Activated T-cell treated with anti-CD3 and anti-CD28 coated beads, Interleukin-2, amount 50 U/mL, for 24 hours (primary cell): ENCODE measurements at regions not wholly inside any gene's neighbourhood (a gene's known extent, or its start where the extent isn't known, plus 50 kb on each side); places are given as distances from the start of the nearest gene placed in this dataset.
"Not testable (repeated sequence)": the region's sequence is repeated elsewhere in the genome, so short reads cannot be mapped to it uniquely, and the experiment has no call there.

Experiments
- DNase-seq: peaks from one replicate; pipeline ENCODE4 v3.0.0-alpha.2; 2020
- H3K27ac Mint-ChIP-seq: 2 replicates; pipeline ENCODE4 v1.8.0; 2020; ENCODE audit warnings: mild to moderate bottlenecking, mixed read lengths
- H3K27me3 Mint-ChIP-seq: 2 replicates; pipeline ENCODE4 v1.8.0; 2020; ENCODE audit warnings: mixed read lengths
- H3K36me3 Mint-ChIP-seq: 2 replicates; pipeline ENCODE4 v1.8.0; 2020; ENCODE audit warnings: low read depth, mixed read lengths
- H3K4me1 Mint-ChIP-seq: 2 replicates; pipeline ENCODE4 v1.8.0; 2020; ENCODE audit warnings: low read depth, mixed read lengths
- H3K4me3 Mint-ChIP-seq: 2 replicates; pipeline ENCODE4 v1.8.0; 2020; ENCODE audit warnings: mild to moderate bottlenecking, moderate library complexity, mixed read lengths
- H3K9me3 Mint-ChIP-seq: 2 replicates; pipeline ENCODE4 v1.8.0; 2020; ENCODE audit warnings: mixed read lengths

- not testable (repeated sequence) for H3K9me3 Mint-ChIP-seq, H3K4me1 Mint-ChIP-seq
Observed at GRCh38 chr2:111345439-111345838, 224.7 kb downstream of the BCL2L11 start.

DNA sequence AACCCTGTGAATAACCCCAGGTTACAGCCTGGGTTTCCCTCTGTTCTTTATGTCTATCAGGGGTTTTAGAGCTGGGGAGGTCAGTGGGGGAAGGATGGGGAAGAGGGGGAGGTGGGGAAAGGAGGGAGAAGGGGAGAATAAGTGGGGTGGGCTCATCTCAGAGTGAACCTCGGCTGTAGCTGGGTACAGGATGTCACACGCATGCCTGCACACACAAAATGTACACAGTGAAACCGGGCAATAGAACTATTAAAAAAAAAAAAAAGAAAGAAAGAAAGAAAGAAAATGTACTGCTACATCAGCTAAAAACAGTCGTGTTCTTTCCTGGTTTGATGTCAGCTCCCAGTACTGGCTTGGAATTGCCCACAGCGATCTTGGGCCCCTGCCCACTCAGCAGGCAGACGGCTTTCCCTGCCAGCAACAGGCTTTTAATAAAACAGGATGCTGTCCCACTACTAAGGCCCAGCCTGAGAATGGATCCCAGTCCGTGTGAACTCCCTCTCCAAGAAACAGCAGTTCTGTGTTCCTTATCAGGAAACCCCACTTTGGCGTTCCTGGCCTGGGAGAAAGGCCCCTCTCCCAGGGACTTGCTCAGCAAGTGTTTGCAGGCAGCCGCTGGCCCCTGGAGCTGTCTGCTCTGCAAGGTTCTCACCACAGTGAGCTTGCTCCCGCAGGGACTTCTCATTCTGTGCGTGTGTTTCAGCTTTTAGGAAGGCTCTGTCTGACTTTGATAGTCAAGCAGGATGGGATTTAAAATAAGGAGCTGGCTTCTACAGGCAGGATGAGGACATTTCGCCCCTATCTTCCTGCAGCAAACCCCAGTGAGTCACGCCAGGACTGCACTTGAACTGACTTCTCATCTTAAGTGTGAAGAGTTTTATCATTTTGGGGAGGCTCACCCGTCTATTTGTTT is 225.6 kb downstream of the BCL2L11 start:
- H3K9me3 Mint-ChIP-seq, H3K36me3 Mint-ChIP-seq, H3K4me1 Mint-ChIP-seq, H3K4me3 Mint-ChIP-seq, H3K27ac Mint-ChIP-seq, DNase-seq, H3K27me3 Mint-ChIP-seq: not testable (repeated sequence)

More at GRCh38 chr2:111345439-111345838, 224.7 kb downstream of the BCL2L11 start:
- H3K27ac Mint-ChIP-seq, H3K36me3 Mint-ChIP-seq, H3K4me3 Mint-ChIP-seq, DNase-seq, H3K27me3 Mint-ChIP-seq: not testable (repeated sequence)

DNA sequence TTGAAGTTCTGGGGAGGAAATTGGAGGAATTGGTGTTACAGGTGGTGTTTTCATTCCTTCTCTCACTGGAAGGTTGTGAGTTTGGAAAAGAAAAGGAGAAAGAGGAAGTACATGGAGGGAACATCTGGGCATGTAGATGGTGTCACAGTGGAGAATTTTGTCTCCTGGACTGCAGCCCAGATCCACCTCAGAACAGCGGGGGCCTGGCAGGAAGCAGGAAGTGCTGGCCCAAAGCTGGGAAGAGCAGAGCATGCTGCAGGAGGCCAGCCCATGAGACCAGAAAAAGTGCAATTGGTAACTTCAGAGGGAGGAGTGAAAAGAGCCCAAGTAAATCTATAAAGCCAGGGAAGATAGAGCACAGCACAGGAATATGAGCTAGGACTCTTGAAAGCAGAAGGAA is 227.0 kb downstream of the BCL2L11 start:
- not testable (repeated sequence) for H3K4me3 Mint-ChIP-seq, H3K36me3 Mint-ChIP-seq, H3K9me3 Mint-ChIP-seq, H3K27ac Mint-ChIP-seq, H3K27me3 Mint-ChIP-seq, DNase-seq, H3K4me1 Mint-ChIP-seq

DNA sequence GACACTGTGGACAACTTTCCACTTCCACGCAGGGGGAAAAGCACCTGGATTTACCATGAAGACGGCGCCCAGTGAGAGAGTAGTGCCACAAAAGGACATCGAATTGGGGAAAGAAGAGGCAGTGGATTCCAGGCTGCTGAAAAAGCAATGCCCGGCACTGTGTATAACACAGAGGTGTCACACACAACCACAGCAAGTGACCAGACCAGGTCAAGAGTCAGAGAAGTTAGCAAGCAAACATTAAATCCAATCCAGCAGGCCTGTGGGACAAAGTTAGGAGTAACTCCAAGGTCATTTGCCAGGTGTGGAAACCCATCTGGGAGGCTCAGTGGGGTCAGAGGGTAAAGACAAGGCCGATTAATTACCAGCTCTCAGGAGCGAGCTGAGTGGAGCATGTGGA is 227.6 kb downstream of the BCL2L11 start:
- not testable (repeated sequence) for H3K4me1 Mint-ChIP-seq, H3K27me3 Mint-ChIP-seq, DNase-seq, H3K9me3 Mint-ChIP-seq, H3K4me3 Mint-ChIP-seq, H3K36me3 Mint-ChIP-seq, H3K27ac Mint-ChIP-seq

DNA sequence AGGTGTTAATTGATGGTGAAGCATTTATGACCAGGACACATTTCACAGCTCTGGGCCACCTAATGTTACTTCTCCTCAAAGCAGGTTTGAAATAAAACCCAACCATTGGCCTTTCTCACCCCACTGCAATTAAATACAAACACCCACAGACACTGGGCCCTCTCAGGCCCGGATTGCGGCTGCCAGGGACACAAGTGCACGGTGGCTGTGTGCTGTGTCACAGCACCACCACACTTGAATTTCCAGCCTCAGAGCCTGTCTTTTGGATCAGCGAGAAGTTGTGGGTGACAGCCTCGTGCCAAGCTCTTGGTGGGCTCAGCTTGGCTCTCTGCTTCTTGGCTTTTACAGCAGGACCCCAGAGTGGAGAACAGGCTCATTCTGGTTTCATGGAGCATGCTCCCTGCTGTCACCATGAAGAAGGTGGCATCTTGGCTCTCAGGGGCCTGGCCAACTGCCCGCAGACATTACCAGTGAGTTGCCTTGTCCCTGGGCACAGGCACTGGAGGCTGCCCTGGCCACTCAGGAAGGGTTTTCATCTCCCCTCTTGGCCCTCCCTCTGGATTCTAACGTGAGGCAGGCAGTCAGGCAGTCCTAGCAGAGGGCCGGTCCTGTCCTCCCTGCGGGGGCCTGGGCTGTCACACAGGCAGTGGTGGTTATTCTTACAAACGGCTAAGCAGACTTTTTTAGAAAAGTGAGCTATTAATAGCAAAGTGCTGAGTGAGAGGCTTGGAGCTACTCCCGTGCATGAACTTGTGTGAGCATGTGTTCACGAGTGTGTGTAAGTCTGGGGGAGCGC is 234.5 kb downstream of the BCL2L11 start:
- not testable (repeated sequence) for H3K4me1 Mint-ChIP-seq, H3K27ac Mint-ChIP-seq, H3K4me3 Mint-ChIP-seq, DNase-seq, H3K9me3 Mint-ChIP-seq, H3K36me3 Mint-ChIP-seq, H3K27me3 Mint-ChIP-seq

- not testable (repeated sequence) for H3K27ac Mint-ChIP-seq, DNase-seq, H3K4me3 Mint-ChIP-seq, H3K36me3 Mint-ChIP-seq, H3K4me1 Mint-ChIP-seq, H3K27me3 Mint-ChIP-seq, H3K9me3 Mint-ChIP-seq
Observed at GRCh38 chr2:111355823-111356511, 235.3 kb downstream of the BCL2L11 start.

DNA sequence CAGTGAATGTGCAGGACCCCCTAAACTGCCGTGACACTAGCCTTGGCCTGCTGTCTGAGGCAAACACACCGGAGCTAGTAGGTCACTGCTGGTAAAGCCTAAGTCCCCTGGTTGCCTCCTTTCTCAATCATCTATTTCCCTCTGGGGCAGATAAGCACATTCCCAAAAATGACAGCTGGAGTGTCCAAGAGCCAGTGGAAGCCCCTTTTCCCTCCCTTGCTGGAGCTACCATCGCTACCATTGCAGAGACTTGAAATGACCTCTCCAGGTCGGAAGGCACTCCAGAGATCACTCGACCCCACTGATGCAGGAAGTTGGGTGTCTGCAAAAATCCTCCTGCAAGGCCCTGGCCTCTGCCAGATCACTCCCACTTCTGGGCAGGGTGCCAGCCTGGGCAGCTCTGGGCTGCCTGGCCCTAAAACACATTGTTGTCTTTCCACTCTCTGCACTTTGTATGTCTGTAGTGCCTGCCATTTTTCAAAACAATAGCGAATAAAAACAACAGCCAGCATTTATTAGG is 235.9 kb downstream of the BCL2L11 start:
- not testable (repeated sequence) for H3K36me3 Mint-ChIP-seq, H3K4me3 Mint-ChIP-seq, H3K27me3 Mint-ChIP-seq, DNase-seq, H3K9me3 Mint-ChIP-seq, H3K27ac Mint-ChIP-seq, H3K4me1 Mint-ChIP-seq

GRCh38 chr2:111365986-111366640 is 245.4 kb downstream of the BCL2L11 start:
- H3K27me3 Mint-ChIP-seq, H3K36me3 Mint-ChIP-seq, H3K4me3 Mint-ChIP-seq, DNase-seq, H3K4me1 Mint-ChIP-seq, H3K27ac Mint-ChIP-seq, H3K9me3 Mint-ChIP-seq: not testable (repeated sequence)

DNA sequence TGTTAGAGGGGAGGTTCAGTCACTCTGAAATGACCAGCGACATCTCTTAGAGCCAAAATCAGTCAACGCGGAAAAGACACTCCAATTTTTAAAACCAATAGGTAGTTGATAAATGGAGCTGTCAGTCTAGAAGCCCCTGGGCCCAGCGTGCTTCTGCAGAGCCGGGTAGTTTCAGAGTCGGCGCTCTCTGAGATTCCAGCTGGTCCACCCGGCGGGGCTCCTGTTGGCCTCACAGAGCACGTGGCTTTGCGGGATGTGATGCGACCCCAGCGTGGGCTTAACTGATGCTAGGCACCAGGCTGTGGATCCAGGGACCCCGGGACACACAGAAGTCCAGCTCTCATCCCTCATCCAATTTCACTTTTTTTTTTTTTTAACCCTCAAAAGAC is 245.9 kb downstream of the BCL2L11 start:
- DNase-seq, H3K4me3 Mint-ChIP-seq, H3K27ac Mint-ChIP-seq, H3K9me3 Mint-ChIP-seq, H3K36me3 Mint-ChIP-seq, H3K4me1 Mint-ChIP-seq, H3K27me3 Mint-ChIP-seq: not testable (repeated sequence)

- not testable (repeated sequence) for H3K27ac Mint-ChIP-seq, DNase-seq, H3K4me3 Mint-ChIP-seq, H3K36me3 Mint-ChIP-seq, H3K27me3 Mint-ChIP-seq, H3K4me1 Mint-ChIP-seq, H3K9me3 Mint-ChIP-seq
Observed at GRCh38 chr2:111367080-111367479, 246.4 kb downstream of the BCL2L11 start.

GRCh38 chr2:111367871-111368270 is 247.2 kb downstream of the BCL2L11 start:
- H3K9me3 Mint-ChIP-seq, H3K4me1 Mint-ChIP-seq, H3K4me3 Mint-ChIP-seq, H3K27me3 Mint-ChIP-seq, H3K36me3 Mint-ChIP-seq, DNase-seq, H3K27ac Mint-ChIP-seq: not testable (repeated sequence)

- not testable (repeated sequence) for DNase-seq, H3K36me3 Mint-ChIP-seq, H3K4me3 Mint-ChIP-seq, H3K9me3 Mint-ChIP-seq, H3K4me1 Mint-ChIP-seq, H3K27me3 Mint-ChIP-seq, H3K27ac Mint-ChIP-seq
Observed at GRCh38 chr2:111368288-111368687, 247.6 kb downstream of the BCL2L11 start.

DNA sequence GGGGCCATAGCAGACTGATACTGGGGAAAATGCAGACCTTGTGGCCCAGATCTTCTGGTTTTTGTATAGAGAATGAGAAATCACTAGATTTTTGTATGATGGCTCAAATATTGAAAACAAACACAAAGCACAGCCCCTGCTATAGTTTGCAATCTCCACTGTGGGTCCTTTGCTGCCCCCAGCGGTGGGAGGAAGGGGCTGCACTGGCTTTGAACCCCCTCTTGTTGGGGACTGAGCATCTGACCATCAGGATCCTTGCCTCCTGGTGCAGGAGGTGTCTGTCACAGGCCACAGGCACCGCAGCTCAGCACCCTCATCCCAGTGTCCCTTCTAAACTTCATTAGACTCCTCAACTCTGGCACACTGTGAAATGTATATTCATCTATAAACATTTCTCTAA is 252.3 kb downstream of the BCL2L11 start:
- not testable (repeated sequence) for H3K9me3 Mint-ChIP-seq, H3K27ac Mint-ChIP-seq, H3K27me3 Mint-ChIP-seq, DNase-seq, H3K36me3 Mint-ChIP-seq, H3K4me3 Mint-ChIP-seq, H3K4me1 Mint-ChIP-seq

GRCh38 chr2:111373989-111374388 is 253.3 kb downstream of the BCL2L11 start:
- not testable (repeated sequence) for H3K9me3 Mint-ChIP-seq, H3K27me3 Mint-ChIP-seq, DNase-seq, H3K4me1 Mint-ChIP-seq, H3K27ac Mint-ChIP-seq, H3K4me3 Mint-ChIP-seq, H3K36me3 Mint-ChIP-seq
